ENCODE measurements at regions not wholly inside any gene's neighbourhood (a gene's known extent, or its start where the extent isn't known, plus 50 kb on each side); places are given as distances from the start of the nearest gene placed in this dataset.

GRCh38 chr6:71707059-71707458 lies 179.3 kb upstream of the RIMS1 start:
- Histone ChIP-seq H3K36me3 (ENCODE audit: control insufficient read depth, insufficient read depth, low read length) (no peaks in the 10 kb centered on the region), H3K27ac (ENCODE audit: low read depth, low read length) (no peak overlapping the region), H3K4me1 (ENCODE audit: control insufficient read depth, insufficient read depth, low read length) (peaks cover 11% of the 10 kb centered on the region; the same call in 1 of the 2 replicates), H3K4me3 (ENCODE audit: low read depth, low read length) (no peak overlapping the region), H3K9ac (ENCODE audit: low read depth, low read length) (no peak overlapping the region), H3K9me3 (ENCODE audit: control insufficient read depth, insufficient read depth, low read length) (no peaks in the 10 kb centered on the region), H3K27me3 (ENCODE audit: control insufficient read depth, insufficient read depth, low read length) (no peaks in the 10 kb centered on the region)

DNA sequence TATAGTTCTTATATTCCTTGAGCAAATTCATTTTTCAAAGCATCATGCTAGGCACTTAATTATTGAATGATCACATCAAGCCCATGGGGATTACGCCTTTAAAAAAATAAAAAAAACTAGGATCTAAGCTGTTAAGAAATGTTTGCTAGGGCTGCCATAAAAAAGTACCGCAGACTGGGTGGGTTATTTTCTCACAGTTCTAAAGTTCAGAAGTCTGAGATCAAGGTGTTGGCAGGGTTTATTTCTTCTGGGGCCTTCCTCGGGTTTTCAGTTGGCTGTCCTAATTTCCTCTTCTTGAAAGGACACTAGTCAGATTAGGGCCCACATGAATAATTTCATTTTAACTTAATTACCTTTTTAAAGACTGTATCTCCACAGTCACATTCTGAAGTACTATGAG lies 165.6 kb upstream of the RIMS1 start:
- Histone ChIP-seq H3K27me3 (ENCODE audit: control insufficient read depth, insufficient read depth, low read length) (no peaks in the 10 kb centered on the region), H3K9ac (ENCODE audit: low read depth, low read length) (no peak overlapping the region), H3K4me1 (ENCODE audit: control insufficient read depth, insufficient read depth, low read length) (no peaks in the 10 kb centered on the region), H3K27ac (ENCODE audit: low read depth, low read length) (no peak overlapping the region), H3K9me3 (ENCODE audit: control insufficient read depth, insufficient read depth, low read length) (no peaks in the 10 kb centered on the region), H3K36me3 (ENCODE audit: control insufficient read depth, insufficient read depth, low read length) (no peaks in the 10 kb centered on the region), H3K4me3 (ENCODE audit: low read depth, low read length) (no peak overlapping the region)

DNA sequence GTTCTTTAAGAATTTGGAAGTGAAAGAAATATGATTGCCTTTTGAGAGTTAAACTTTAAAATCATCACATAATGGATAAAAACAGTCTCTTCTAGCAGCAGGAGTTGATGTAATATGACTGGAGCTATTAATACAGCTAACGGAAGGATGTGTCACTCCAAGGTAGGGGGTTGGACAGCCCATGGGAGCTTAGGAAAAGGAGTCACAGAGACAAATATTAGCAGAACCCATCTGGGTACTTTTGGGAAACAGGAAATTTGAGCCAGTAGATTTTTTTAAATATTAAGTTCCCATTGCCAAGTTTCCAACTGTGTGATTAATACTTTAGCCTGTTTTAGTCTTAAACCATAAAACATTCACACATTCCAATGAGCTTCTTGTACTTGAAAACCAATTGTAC lies 164.7 kb upstream of the RIMS1 start:
- Histone ChIP-seq H3K36me3 (ENCODE audit: control insufficient read depth, insufficient read depth, low read length) (no peaks in the 10 kb centered on the region), H3K27me3 (ENCODE audit: control insufficient read depth, insufficient read depth, low read length) (no peaks in the 10 kb centered on the region), H3K4me3 (ENCODE audit: low read depth, low read length) (no peak overlapping the region), H3K27ac (ENCODE audit: low read depth, low read length) (no peak overlapping the region), H3K4me1 (ENCODE audit: control insufficient read depth, insufficient read depth, low read length) (no peaks in the 10 kb centered on the region), H3K9ac (ENCODE audit: low read depth, low read length) (no peak overlapping the region), H3K9me3 (ENCODE audit: control insufficient read depth, insufficient read depth, low read length) (no peaks in the 10 kb centered on the region)

DNA sequence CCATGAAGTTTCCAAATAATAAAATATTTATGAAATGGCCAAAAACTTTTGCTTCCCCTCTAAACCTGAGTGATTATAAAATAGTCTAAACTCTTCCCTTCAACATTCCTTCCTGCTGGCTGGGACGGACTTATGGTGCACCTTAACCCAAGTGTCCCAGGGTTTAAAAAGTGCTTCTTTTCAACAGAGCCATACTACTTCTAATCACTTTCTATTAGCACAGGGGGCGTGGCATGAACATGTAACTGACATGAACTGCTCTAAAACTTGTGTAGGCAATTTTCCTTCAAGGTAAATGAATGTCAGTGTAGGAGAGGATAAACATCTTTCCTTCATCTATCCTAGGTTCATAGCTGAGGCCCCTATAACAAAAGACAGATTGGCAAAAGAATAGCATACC lies 163.6 kb upstream of the RIMS1 start:
- H3K27me3 ChIP-seq (ENCODE audit: control insufficient read depth, insufficient read depth, low read length): no peaks in the 10 kb centered on the region
- H3K36me3 ChIP-seq (ENCODE audit: control insufficient read depth, insufficient read depth, low read length): no peaks in the 10 kb centered on the region
- H3K4me1 ChIP-seq (ENCODE audit: control insufficient read depth, insufficient read depth, low read length): no peaks in the 10 kb centered on the region
- no peak overlapping the region for H3K4me3 ChIP-seq (ENCODE audit: low read depth, low read length)
- H3K9me3 ChIP-seq (ENCODE audit: control insufficient read depth, insufficient read depth, low read length): no peaks in the 10 kb centered on the region
- H3K27ac ChIP-seq (ENCODE audit: low read depth, low read length): no peak overlapping the region
- no peak overlapping the region for H3K9ac ChIP-seq (ENCODE audit: low read depth, low read length)

DNA sequence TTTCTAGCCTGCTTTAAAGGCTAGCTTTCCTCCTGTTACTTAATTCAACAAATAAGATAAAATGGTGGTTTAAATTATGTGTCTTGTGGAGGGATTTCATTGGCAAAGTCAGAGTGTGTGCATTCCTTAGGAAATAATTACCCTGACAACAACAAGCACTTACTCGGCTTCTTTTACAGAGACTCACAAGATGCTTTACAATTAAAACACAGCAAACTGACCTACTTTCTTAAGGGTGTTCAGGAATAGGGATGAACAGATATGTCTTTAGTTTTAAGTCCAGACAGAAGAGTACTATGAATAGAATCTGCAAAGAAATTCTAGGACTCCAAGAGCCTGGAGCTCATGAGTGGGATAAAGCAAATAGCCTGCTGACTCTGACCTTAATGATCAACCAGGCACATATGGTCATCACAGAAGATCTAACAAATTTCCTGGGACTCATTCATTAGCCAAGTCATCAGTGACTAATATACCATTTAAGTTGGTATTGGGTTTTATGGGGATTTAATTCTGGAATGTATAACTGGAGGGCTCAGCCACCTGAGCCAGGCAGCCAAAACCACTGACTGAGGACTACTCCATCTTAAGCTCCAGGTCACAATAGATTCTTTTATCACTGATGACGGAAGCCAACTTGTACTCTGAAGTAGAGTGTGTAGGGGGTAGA lies 161.8 kb upstream of the RIMS1 start:
- no peaks in the 10 kb centered on the region for H3K4me1 ChIP-seq (ENCODE audit: control insufficient read depth, insufficient read depth, low read length)
- H3K27me3 ChIP-seq (ENCODE audit: control insufficient read depth, insufficient read depth, low read length): no peaks in the 10 kb centered on the region
- H3K4me3 ChIP-seq (ENCODE audit: low read depth, low read length): no peak overlapping the region
- no peaks in the 10 kb centered on the region for H3K36me3 ChIP-seq (ENCODE audit: control insufficient read depth, insufficient read depth, low read length)
- H3K27ac ChIP-seq (ENCODE audit: low read depth, low read length): no peak overlapping the region
- no peak overlapping the region for H3K9ac ChIP-seq (ENCODE audit: low read depth, low read length)
- H3K9me3 ChIP-seq (ENCODE audit: control insufficient read depth, insufficient read depth, low read length): no peaks in the 10 kb centered on the region

- Histone ChIP-seq H3K36me3 (ENCODE audit: control insufficient read depth, insufficient read depth, low read length) (no peaks in the 10 kb centered on the region), H3K4me1 (ENCODE audit: control insufficient read depth, insufficient read depth, low read length) (no peaks in the 10 kb centered on the region), H3K9me3 (ENCODE audit: control insufficient read depth, insufficient read depth, low read length) (no peaks in the 10 kb centered on the region), H3K27ac (ENCODE audit: low read depth, low read length) (no peak overlapping the region), H3K9ac (ENCODE audit: low read depth, low read length) (no peak overlapping the region), H3K27me3 (ENCODE audit: control insufficient read depth, insufficient read depth, low read length) (no peaks in the 10 kb centered on the region), H3K4me3 (ENCODE audit: low read depth, low read length) (no peak overlapping the region)
These were observed 161.3 kb upstream of the RIMS1 start for GRCh38 chr6:71725126-71725470.

- no peaks in the 10 kb centered on the region for H3K36me3 ChIP-seq (ENCODE audit: control insufficient read depth, insufficient read depth, low read length)
- no peaks in the 10 kb centered on the region for H3K4me1 ChIP-seq (ENCODE audit: control insufficient read depth, insufficient read depth, low read length)
- no peaks in the 10 kb centered on the region for H3K27me3 ChIP-seq (ENCODE audit: control insufficient read depth, insufficient read depth, low read length)
- H3K27ac ChIP-seq (ENCODE audit: low read depth, low read length): no peak overlapping the region
- H3K9me3 ChIP-seq (ENCODE audit: control insufficient read depth, insufficient read depth, low read length): no peaks in the 10 kb centered on the region
- no peak overlapping the region for H3K9ac ChIP-seq (ENCODE audit: low read depth, low read length)
- no peak overlapping the region for H3K4me3 ChIP-seq (ENCODE audit: low read depth, low read length)
These were observed 160.2 kb upstream of the RIMS1 start for GRCh38 chr6:71726121-71726520.

DNA sequence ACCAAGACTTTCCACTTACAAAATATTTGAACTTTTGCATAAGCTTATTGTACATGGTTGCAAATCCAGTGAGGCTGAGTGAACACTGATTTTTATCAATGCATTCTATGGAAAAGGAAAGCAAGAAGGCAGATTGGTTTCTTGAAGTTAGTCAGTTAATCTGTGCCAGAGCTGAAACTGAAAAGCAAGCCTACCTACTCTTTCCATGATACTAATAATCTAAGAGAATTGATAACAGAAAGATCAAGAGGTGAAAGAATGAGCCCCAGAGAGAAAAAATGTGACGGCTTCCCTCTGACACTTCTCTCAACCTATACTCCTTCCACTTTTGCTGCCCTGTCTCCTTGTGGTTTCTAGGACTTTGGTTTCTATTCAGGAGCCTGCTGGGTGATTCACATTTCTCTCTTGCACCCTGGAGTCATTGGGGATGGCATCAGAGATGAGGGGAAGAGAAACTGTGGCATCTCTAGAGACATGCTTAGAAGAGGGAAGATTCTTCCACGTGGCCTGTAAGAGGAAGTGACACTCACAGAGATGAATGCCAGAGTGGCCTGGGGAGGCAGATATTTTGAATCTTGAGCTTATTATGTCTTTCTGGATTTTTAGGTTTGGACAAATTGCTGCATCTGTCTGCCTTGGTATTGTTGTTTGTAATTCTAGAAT lies 158.6 kb upstream of the RIMS1 start:
- Histone ChIP-seq H3K27ac (ENCODE audit: low read depth, low read length) (no peak overlapping the region), H3K9ac (ENCODE audit: low read depth, low read length) (no peak overlapping the region), H3K27me3 (ENCODE audit: control insufficient read depth, insufficient read depth, low read length) (no peaks in the 10 kb centered on the region), H3K36me3 (ENCODE audit: control insufficient read depth, insufficient read depth, low read length) (no peaks in the 10 kb centered on the region), H3K4me1 (ENCODE audit: control insufficient read depth, insufficient read depth, low read length) (no peaks in the 10 kb centered on the region), H3K9me3 (ENCODE audit: control insufficient read depth, insufficient read depth, low read length) (no peaks in the 10 kb centered on the region), H3K4me3 (ENCODE audit: low read depth, low read length) (no peak overlapping the region)

DNA sequence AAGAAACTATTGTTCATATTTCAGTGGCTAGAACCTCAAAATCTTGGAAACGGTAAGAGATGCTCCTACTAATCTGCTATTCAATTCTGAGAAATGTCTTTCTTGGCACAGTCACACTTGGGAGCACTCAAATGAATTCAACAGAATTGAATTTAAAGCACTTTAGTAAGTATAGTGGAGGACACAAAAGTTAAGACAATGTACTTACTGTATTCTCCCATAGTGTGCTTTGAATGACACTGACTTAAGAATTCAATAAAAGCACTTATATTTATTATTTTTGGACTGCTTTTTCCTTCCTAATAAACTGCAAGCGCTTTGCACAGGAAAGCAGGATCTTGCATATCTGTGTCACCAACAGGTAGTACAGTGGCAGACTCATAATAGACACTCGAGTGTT lies 156.1 kb upstream of the RIMS1 start:
- Histone ChIP-seq H3K4me1 (ENCODE audit: control insufficient read depth, insufficient read depth, low read length) (no peaks in the 10 kb centered on the region), H3K9me3 (ENCODE audit: control insufficient read depth, insufficient read depth, low read length) (no peaks in the 10 kb centered on the region), H3K4me3 (ENCODE audit: low read depth, low read length) (no peak overlapping the region), H3K36me3 (ENCODE audit: control insufficient read depth, insufficient read depth, low read length) (no peaks in the 10 kb centered on the region), H3K27me3 (ENCODE audit: control insufficient read depth, insufficient read depth, low read length) (no peaks in the 10 kb centered on the region), H3K9ac (ENCODE audit: low read depth, low read length) (no peak overlapping the region), H3K27ac (ENCODE audit: low read depth, low read length) (no peak overlapping the region)

DNA sequence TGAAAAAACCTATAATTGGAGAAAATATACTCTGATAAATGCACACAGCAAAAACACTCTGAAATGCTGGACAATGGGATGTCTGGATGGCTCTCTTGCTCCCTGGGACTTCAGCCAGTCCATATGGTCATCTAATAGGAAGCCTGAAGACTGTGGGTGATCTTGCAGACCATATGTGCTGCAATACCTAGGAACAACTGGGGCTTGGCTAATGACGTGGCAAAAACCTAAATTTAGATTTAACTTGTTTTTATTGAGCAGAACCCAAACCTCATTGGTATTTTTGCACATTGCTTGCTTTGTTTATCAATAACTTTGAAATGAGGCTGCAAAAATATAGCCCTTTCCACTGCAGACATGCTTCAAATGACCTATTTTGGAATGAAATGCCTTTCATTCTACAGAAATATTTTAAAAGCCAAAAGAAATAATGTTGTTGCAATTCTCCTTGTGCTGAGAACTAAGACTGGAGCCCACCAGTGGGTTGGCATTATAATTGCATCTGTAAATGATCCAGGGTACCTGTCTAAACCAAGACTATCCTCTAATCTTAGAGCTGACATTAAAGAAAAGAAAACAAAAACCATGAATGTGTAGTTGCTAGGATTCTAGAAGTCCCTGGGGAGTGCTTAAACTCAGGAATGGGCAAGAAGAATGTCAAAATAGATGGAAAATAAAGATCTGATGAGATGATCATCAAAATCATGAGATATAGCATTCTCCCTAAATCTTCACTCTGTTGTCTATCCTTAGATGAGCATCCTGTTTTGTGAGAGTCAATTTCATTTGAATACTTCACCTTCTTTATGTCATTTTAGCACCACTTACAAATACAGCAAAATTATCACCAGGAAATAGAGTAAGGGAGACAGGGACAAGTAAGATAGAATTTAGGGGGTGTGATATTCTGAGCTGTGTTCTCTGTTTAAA lies 152.1 kb upstream of the RIMS1 start:
- no peaks in the 10 kb centered on the region for H3K27me3 ChIP-seq (ENCODE audit: control insufficient read depth, insufficient read depth, low read length)

GRCh38 chr6:71737953-71738352 lies 148.4 kb upstream of the RIMS1 start:
- H3K9ac ChIP-seq (ENCODE audit: low read depth, low read length): no peak overlapping the region
- H3K4me3 ChIP-seq (ENCODE audit: low read depth, low read length): no peak overlapping the region
- no peaks in the 10 kb centered on the region for H3K4me1 ChIP-seq (ENCODE audit: control insufficient read depth, insufficient read depth, low read length)
- H3K9me3 ChIP-seq (ENCODE audit: control insufficient read depth, insufficient read depth, low read length): no peaks in the 10 kb centered on the region
- no peak overlapping the region for H3K27ac ChIP-seq (ENCODE audit: low read depth, low read length)
- no peaks in the 10 kb centered on the region for H3K36me3 ChIP-seq (ENCODE audit: control insufficient read depth, insufficient read depth, low read length)
- H3K27me3 ChIP-seq (ENCODE audit: control insufficient read depth, insufficient read depth, low read length): no peaks in the 10 kb centered on the region

More for the DNA sequence above, 152.1 kb upstream of the RIMS1 start:
- H3K4me3 ChIP-seq (ENCODE audit: low read depth, low read length): no peak overlapping the region
- no peaks in the 10 kb centered on the region for H3K9me3 ChIP-seq (ENCODE audit: control insufficient read depth, insufficient read depth, low read length)
- no peak overlapping the region for H3K27ac ChIP-seq (ENCODE audit: low read depth, low read length)
- no peak overlapping the region for H3K9ac ChIP-seq (ENCODE audit: low read depth, low read length)
- H3K4me1 ChIP-seq (ENCODE audit: control insufficient read depth, insufficient read depth, low read length): no peaks in the 10 kb centered on the region
- H3K36me3 ChIP-seq (ENCODE audit: control insufficient read depth, insufficient read depth, low read length): no peaks in the 10 kb centered on the region
